NOMO-1 treated with DMSO at 0.1 percent for 48 hours (cell line): ENCODE measurements at regions not wholly inside any gene's neighbourhood (a gene's known extent, or its start where the extent isn't known, plus 50 kb on each side); places are given as distances from the start of the nearest gene placed in this dataset.
"Not testable (repeated sequence)": the region's sequence is repeated elsewhere in the genome, so short reads cannot be mapped to it uniquely, and the experiment has no call there.

ENCODE experiments used
- DNase-seq: peaks from one replicate; lab custom pipeline; 2025; ENCODE audit not compliant: unreplicated experiment; lab: John Stamatoyannopoulos, UW

DNA sequence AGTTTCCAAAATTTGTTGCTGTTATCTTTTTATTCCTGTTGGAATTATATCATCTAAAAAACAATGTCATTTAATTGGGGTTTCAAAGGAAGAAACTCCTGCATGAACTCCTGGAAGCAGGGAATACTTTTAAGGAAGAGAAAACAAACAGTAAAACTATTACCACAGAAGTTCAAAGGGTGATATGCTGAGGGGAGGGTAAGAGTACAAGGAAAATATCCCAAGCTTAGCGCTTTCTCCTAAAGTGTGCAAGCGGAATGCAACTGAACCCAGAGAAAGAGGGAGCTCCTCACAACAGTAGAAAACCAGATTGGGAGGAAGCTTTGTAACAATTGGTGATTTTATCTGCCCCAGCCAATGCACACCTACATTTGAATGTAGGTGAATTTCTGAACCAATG, 175.1 kb downstream of the NUFIP1 start:
- no peak for DNase-seq

DNA sequence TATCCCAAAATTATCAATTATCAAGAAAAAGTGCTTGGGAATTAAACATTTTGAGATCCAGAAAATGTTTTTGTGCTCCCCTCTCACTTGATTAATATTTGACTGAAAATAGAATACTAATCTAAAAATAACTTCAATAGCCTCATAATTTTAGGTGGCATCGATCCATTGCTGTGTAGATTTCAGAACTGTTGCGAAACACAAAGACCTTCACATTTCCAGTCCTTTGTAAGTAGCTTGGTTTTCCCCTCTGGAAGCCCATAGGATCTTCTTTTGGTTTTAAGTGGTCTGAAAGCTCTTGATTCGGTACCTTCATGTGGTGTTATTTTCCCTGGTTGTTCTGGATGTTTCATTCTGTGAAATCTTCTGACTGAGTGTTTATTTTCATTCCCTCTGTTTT, 176.5 kb downstream of the NUFIP1 start:
- no peak for DNase-seq

DNA sequence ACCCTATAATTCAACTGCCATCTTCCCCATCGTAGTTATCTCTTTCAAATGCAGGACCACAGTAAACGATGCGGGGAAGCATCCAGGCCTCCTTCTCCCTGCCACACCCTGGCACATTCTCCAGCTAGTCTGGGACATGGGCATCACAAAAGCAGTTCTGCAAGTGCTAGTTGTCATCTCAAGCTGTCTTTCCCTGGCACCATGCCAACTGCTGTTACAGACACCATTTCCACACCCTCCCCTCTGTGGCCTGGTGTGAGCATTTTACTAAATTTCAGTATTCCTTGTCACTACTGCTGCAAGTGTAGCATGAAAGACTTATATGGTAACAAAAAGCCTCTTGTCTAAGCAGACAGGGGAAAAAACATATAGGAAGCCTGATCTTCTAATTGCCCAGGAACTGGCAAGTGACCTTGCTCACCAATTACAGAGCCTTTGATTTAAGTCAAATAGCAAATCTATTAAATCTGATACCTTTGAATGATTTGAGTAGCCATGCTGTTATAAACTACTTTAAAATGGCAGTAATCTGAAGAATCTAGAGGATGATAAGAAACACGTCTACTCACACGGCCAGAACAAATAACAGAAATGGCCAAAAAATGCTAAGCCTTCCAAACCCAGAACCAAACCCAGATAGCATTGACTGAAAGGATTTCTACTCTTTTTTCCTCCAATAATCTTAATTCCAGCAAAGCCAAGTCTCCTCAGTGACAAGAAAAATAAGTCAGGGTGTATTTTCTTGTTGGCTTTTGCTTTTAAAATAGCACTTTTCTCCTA, 179.0 kb downstream of the NUFIP1 start:
- DNase-seq, result no peak

DNA sequence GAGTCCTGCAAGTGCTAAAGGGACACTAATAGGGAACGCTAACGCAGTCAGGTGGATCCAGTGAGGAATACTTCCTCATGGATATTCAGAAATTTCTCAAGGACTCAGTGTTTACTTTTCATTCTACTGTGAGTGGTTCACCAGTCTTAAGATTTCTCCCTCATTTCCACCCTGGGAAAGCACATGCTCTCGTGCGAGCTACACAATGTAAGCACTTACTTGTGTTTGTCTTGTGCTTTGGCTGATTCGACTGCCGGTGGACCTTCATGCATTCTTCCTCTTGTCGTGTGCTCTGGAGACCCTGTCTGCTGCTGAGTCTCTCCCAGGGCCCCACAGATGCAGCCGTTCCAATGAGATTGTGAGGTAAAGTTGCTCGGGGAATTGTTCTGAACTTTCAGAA, 180.1 kb downstream of the NUFIP1 start:
- DNase-seq, result no peak

DNA sequence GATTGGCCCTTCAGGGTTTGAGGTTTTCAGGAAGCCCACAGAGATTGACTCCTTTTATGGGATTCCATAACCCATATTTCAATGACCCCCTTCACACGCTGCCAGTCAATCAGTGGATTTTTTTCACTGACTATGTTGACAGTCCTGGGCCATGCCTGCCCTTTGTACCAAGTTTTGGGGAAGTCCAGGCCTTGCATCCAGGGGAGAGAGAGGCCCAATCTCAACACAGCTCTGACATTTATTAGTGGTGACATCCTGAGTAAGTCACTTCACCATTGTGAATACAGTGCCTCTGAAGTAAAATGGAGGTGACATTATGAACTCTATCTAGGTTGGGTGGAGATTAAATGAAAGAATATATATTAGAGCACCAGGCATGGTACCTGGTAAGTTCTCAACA, 181.1 kb downstream of the NUFIP1 start:
- peak; percentile 7 for DNase-seq

GRCh38 chr13:44807449-44808034, 181.7 kb downstream of the NUFIP1 start:
- no peak for DNase-seq

GRCh38 chr13:44806826-44807225, 182.4 kb downstream of the NUFIP1 start:
- DNase-seq, result no peak

DNA sequence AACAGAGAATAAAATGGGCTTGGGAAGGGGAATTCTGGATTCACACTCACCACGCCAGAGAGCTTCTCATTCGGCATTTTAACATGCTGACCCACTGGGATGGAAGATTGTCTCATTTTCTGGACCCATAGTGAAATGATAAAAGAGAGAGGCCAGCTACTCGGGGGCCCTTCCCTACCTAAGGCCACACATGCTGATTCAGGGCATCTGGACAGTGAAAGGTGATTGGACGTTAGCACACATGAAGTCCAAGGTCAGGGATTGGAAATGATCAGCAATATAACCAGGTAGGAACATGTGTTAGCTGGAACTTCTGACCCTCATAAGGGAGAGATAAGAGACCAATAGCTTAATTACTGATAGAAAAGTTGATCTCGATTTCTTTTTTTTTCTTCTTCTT, 183.7 kb downstream of the NUFIP1 start:
- DNase-seq, result no peak

DNA sequence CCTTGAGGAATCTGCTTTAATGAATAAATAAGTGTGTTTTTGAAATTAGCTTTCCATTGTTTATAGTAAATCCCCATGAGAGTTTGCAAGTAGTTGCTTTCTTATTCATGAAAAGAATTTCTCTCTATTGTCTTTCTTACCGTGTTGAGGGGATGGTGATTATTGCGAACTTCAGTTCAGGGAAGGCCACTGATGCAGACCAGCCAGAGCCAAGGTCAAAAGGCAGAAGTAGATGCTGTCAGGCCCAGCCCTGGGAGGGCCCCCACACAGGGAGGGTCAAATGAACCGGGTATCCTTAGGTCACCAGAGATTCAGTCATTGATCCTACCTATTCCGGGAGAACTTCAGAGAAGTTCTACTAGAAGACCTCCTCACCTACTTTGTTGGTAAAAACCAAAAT, 185.9 kb downstream of the NUFIP1 start:
- DNase-seq, result no peak

GRCh38 chr13:44802491-44802890, 186.8 kb downstream of the NUFIP1 start:
- DNase-seq, result no peak

GRCh38 chr13:44801990-44802389, 187.3 kb downstream of the NUFIP1 start:
- peak; percentile 78 for DNase-seq

- no peak for DNase-seq
These were observed 188.6 kb downstream of the NUFIP1 start for GRCh38 chr13:44800626-44801025.

DNA sequence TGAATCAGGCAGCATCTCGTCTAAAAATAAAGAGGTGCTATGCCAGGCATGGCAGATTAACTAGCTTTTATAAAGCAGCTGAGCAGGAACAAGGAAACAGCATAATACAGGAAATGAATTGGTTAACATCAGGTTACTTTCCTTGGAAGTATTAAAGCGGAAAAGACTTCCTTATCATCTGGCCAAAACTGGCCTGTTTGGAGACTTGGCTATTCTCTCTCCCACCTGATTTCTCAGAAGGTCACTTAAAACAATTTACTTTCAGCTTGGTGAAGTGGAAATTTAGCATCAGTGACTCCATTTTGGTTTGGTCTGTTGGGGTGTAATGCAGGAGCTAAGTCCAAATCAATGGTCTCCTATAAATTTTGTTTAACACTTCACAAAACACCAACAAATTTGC, 191.6 kb downstream of the NUFIP1 start:
- DNase-seq, result no peak

DNA sequence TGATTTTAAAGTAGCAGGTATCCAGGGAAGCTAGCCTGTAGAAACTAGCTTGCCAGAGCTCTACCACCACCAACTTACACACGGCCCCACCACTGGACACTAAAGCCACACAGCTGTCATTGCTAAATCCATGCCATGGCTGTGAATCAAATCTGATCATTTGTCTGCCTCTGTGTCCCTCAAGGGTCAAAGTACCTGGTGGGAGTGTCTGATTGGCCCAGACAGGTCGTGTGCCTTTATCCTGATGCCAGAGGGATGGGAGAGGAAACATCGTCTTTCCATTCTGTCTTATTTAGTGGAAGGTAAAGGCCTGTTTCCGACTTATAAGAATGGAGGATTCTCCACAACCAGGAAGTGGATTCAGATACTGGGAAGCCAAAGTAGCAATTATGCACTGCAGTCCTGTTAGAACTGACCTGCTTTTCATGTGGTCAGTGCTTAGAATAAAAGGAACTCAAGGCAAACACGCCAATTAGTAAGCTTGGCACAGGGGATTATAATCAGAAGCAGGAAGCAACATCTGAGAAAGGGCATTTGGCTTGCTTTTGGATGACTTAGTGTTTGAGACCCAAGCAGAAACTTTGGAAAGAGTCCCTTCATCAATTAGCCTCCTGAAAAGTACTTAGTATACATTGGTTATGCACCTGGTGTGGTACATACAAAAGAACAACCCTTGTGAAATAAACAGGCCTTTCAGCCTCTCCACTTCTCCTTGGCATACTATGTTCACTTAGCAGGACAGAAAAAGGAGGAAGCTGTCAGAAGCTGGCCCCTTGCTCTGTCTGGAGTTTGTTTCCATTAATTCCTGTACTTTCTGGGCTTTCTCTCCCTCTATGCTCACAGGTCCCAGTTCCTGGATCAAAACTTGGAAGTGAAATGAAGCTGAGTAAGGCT, 192.4 kb downstream of the NUFIP1 start:
- DNase-seq, result peak; percentile 31

DNA sequence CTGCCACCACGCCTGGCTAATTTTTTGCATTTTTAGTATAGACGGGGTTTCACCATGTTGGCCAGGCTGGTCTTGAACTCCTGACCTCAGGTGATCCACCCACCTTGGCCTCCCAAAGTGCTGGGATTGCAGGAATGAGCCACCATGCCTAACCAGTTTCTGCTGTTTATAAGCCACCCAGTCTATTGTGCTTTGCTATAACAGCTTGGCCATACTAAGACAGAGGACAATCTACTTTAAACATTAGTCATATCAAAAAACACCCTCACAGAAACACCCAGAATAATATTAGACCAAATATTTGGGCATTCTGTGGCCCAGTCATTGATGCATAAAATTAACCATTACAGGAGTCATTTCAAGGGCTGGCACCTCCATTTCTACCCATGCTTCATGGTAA, 193.2 kb downstream of the NUFIP1 start:
- DNase-seq, result not testable (repeated sequence)

DNA sequence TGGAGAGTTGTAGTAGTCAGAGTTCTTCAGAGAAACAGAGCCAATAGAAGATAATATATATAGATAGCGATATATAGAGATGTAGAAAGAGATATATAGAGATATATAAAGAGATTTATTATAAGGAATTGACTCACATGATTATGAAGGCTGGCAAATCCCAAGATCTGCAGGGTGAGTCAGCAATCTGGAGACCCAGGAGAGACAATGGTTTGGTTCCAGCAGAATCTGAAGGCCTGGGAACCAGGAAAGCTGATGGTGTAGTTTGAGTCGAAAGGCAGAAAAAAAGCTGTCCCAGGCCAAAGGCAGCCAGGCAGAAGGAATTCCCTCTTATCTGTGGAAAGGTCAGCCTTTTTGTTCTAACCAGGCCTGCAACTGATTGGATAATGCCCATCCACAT, 194.1 kb downstream of the NUFIP1 start:
- DNase-seq, result no peak

- DNase-seq, result no peak
These were observed 197.2 kb downstream of the NUFIP1 start for GRCh38 chr13:44792096-44792495.

- no peak for DNase-seq
These were observed 199.0 kb downstream of the NUFIP1 start for GRCh38 chr13:44790289-44790688.

DNA sequence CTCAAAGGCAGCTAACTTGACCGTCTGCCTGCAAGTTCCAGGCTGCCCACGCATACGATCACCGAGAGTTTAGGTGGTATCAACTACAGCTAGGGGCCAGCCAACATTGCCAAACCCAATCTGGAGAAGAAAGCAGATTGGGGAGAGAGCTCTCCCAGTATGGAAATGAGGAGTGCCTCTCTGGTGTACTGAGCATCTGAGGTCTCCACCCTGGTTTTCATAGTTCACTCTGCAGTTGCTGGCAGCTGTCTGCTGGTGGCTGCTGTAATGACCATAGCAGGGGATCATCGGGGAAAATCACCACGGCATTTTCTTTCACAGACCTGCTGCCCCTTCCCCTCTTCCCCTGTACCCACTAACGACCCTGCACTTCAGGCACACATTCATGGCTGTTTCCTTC, 201.7 kb downstream of the NUFIP1 start:
- no peak for DNase-seq

GRCh38 chr13:44786756-44787155, 202.5 kb downstream of the NUFIP1 start:
- peak; percentile 15 for DNase-seq

DNA sequence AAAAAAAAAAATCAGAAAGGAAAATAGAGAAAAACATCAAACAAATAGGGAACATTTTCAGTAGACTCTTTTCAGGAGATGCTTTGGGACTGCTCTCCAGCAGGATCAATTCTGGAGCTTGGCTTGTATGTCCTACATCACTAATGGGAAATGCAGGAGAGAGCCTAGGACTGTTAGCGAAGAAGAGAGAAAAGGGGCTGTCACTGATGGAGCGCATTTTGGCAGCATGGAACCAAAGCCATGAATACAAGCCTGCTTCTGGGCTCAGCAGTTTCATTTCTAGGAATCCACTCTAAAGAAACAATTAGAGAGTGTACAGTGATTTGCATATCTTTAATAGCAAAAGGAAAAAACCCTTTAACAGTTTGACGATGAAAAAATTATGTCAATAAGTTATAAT, 203.9 kb downstream of the NUFIP1 start:
- no peak for DNase-seq

DNA sequence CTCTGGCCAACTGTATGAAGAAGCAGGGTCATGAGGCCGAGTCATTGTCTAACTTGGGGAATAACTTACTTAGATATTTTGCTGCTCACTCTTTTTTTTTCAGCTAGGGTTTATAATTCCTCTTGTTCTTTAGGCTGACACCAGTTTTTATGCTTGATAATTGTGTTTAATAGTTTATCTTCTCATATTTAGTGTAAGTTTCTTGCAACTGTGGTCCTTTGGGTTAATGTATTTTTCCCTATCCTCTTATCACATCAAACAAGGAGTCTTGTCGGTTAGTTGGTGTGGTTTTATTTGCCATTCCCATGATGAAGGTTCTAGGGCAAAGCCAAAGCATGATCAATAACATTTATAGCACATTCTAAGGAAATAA, 204.6 kb downstream of the NUFIP1 start:
- DNase-seq, result no peak
